HG03025 (cell line): ENCODE measurements at regions not wholly inside any gene's neighbourhood (a gene's known extent, or its start where the extent isn't known, plus 50 kb on each side); places are given as distances from the start of the nearest gene placed in this dataset.

Experiments
- ATAC-seq: cut with Tn5 transposase; IDR thresholded peaks from one replicate; pipeline ENCODE4 v1.9.1; 2021; ENCODE audit warnings: mild to moderate bottlenecking, moderate library complexity; ENCODE audit not compliant: unreplicated experiment, low FRiP score

DNA sequence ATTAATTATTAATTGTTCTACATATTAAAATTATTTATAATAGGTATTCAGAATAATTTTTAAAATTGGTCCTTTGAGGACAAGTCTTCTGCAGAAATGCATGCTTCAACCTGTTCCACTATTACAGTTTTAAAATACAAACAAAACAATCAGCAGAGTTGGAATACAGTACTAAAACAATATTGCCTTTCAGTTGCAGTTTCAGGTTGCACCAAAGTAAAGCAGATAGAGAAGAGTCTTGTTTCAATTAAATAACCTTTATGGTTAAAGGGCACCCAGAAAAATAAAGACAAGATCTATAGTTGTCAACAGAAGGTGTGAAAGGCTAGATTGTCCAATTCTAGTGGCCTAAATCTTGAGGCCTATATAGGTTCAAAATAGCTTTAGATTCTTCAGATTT lies 424.5 kb downstream of the FOXG1 start:
- ATAC-seq: no peak

DNA sequence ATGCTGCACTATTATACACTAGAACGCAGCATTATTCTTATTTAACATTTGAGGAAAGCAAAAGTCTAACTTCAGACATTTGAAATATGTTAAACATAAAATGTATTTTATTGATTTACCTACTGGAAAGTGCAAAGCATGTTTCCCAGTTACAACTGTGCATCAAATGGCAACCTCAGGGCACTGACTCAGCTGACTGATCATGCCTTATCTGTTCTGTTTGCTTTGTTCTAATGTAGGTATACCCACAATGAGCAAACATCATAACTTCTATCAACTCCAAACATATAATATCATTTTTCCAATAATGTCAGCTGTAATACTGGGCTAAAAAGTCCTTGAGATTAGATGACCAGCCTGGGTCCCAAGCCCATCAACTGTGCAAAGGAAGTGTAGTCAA lies 431.0 kb downstream of the FOXG1 start:
- no peak for ATAC-seq

DNA sequence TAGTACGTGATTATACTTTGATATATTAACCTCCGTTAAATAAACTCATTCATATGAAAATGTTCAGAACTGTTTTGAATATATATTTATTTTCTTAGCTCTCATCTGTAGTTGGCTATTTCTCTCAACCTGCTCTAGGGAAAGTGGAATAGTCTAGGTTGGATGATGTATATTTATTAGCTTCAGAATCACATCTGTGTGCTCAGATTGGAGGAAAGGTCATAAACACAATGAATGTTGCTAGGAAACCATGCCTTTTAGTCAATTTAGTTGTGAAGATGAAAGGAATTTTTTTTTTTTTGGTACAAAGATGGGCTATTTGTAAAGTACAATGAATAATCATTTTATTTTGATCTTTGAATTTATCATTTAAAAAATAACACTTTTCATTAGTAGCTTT lies 439.1 kb downstream of the FOXG1 start:
- ATAC-seq: no peak

DNA sequence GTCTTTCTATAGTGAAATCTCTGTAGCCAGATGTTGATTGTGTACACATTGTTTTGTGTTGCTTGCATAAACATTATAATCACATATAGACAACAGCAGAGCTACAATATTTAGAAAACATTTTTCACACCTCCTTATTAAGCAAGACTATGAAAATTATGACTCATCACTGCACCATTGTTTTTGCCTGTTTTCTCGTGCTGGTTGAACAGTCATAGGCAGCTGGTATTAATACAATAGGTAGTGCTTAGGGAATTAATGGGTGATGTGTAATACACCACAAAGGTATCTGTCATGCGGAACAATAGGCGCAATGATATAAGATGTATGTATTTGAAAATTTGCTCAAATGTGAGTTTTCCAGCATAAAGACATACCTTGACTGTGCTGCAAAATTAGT lies 449.3 kb downstream of the FOXG1 start:
- ATAC-seq: no peak

DNA sequence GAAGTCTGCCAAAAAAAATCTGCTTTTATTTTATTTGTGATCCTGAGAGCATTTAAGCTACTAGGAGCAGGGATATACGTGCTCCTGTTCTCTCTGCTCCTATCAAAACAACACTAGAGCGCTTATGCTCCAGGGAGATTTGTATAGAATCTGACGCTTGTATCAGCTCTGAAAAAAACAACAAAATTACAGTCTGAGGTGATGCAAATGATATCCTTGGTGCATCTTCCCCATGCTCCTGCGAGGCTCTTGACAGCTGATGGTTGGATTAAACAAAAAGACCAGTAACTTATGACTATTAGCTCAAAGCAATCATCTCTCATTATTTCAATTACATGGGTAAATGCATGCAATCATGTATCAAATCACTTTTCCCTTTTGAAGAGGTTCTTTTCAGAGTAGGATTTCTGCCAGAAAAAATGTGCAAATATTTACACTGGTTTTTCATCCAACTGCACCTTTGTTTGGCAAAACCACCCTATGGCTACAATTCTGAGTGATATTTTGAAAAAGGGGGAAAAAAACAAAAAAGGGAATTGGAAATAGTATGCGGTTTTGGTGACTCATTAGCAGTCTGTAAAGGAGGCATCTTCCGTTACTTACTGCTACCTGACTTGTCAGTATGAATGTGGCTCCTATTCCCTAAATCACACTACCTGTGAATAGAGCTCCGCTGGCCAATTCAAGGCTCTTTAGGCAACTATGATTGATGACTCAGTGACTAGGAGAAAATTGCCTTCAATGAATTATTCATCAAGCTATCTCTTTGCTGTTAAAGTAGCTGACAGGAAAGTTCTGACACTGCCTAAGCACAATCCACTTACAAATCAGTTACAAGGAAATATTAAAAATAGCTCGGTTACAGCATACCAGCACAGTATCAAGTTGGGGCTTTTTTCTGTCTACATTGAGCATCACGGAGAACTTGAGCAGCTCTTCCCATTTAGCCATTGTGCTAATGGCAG lies 450.0 kb downstream of the FOXG1 start:
- ATAC-seq: no peak

DNA sequence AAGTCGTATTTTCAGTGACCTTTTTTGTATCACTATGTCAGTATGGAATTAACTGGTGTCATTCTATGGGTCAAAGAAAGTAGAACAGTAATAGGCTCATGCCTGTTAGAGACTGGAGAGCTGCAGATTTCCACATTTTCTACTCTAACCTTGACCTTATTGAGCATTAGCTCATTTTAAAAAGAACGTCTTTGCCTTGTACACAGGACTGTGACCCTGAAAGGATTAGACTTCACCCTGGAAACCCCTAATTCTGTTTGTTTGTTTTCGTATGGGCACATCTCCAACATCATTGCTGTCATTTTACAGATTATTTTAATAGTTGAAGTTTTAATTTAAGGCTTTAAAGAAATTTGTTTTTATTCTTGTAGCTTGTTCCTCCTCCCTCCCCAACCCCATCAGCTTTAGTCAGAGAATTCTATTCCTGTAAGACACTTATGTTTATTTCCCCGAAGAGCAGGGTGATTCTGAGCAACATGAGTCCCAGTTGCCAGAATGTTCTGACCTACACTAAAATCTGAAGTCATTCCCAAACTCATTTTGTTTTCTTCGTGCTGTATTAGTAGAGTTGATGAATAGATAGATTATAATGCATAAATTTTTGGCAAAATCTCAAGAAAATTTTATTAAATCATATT lies 451.3 kb downstream of the FOXG1 start:
- no peak for ATAC-seq

DNA sequence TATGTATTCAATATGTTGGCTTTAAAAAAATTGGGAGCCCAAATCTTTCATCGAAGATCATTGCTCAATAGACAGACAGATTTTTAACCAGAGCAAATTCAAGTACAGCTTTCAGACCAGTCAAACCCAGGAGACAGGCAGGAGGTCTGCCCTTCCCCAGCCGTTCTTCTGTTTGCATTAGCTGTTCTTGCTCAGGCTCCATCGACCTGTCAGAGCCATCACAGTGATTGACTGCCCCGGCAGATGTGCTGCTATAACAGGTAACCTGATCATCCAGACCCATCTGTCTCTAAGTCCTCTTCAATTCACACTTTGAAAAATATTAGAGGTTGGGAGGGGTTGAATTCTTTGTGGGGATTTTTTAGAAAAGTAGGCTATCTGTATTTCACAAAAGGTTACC lies 453.5 kb downstream of the FOXG1 start:
- ATAC-seq: no peak

DNA sequence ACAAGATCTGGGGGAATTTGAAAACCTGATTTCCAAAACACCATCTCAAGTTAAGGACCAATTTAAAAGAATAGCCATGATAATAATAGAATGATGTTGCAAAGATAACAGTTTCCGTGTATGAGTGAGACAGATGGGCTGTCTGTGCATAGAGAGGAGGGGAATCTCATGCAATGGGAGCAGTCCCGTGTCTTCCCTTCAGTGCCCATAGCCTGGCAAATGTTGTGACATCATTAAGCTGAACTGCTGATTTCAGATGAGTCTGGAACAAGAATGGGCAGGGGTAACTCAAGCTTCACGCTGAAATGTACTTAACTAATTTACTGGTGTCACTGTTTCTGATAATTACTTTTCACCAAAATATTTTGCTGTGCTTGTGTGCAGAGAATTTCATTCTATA lies 454.0 kb downstream of the FOXG1 start:
- ATAC-seq: no peak

DNA sequence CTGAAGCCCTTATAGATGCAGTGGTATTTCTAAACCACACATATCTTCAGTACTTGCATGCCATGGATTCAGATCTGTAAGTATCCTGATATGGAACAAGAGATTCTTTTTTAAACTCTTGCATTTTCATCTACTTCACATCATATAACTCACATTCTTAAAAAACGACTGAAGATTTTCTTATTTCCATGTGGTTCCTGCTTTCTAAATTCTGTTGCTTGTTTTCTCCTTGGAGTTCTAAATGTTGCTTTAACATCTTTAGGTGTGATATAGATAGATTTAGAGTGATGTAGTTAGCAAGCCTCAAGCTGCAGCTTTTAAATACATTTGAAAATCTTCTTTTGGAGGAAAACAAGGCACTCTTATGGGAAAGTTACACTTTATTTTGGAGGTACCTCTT lies 455.4 kb downstream of the FOXG1 start:
- ATAC-seq: no peak

DNA sequence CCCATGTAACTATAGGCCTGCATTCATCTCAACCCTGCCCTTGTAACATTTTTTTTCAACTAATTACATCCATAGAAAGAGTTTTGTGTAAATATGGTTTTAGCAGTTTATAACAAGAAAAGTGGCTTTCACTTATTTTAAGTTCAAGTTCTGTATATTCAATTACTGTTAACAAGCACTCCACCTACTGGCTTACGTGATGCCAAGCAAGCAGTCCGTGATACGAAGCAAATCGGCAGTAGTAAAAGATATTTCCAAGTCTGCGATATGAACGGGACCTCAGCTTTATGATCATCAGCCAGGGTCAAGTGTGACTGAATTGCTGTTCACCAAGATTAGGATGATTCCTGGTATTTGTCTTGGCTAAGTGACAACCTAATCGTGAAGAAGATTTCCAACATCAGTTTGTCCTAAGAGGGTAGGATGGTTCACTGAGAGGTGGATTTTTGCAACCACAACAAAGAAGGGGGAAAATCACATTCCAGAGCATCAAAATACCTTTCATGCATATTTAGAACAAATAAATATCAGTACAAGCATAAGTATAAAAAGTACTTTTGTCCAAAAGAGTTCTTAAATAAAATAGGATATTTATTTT lies 456.2 kb downstream of the FOXG1 start:
- no peak for ATAC-seq

DNA sequence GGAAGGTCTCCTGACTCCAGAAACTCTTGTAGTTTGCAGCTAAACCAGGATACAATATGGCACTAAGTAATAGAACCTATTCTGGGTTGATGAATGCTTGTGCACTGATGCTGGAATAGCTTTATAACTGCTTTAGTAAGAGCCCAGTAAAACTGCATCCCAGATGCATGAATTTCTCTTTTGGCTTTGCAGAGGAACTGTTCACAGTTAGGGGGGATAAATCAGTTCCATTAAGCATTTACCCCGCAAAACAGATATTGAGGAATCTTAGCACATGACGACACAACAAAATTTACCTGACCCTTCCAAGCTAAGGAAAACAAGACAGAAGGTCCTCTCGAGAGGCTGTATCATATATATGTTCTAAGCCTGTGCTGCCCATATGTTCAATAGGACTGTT lies 457.4 kb downstream of the FOXG1 start:
- ATAC-seq: no peak

DNA sequence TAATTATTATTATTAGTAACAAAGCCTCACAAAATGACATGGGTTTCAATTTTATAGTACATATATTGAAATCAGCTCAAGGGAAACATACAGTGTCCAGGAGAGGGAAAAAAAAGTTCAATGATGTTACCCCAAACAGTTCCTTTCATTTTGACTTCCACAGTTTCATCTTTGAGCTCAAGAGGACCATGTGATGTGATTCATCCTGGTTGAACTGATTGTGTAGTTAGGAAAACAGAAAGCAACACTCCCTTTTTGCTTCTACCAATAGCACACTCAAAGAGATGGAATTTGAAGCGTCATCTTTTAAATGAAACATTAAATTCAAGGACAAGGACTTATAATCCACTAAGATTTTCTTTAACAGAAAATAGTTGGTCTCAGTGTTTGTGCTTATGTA lies 461.0 kb downstream of the FOXG1 start:
- ATAC-seq: no peak

DNA sequence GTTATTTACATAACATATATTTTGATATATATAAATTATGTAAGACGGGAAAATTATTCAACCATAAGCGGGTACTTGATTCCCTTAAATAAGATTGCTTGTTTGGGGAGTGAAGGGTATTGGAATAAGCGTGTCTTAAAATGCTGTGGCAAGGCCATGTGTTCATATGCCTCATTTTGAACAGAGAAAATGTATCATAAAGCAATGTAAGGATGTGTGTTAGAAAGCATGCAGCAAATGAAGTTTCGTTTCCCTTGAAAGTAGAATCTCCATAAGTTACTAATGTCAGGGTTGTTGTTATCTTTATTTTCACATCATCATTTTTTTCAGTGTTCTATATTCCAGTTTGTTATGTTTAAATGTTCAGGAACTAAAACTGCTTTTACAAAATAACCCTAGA lies 465.6 kb downstream of the FOXG1 start:
- ATAC-seq: no peak

DNA sequence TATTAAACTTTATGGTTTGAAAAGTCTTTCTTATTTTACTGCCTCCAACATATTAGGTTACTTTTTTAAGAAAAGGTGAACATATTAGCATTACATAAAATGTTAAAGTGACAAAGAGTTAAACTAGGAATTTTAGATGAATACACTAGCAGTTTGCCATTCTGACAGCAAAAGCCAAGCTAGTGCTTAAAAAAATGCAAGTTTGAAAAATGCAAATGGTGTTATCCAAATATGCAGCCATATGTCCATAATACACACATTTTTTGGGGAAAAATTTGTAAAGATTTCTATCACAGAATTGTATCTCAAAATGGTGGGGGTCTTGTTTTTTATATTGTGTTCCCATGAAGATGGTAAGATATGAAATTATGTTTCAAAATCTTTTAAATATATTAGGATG lies 466.1 kb downstream of the FOXG1 start:
- ATAC-seq: no peak

DNA sequence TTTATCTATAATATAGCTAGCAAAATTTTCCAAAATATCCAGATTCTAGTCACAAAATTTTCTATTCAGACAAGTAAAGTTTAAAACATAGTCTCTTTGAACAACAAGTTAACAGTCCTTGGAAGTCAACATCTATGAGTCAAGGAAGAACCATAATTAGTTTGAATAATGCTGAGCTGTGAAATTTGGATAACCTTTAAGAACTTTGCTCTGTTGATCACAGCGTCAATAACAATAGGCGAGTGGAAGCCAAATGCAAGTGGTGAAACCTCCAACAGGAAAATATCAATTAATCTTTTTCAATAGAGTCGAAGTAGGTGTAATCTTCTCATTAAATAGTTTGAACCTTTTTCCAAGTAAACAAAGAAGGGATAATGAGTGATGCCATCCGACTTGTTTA lies 466.6 kb downstream of the FOXG1 start:
- no peak for ATAC-seq

DNA sequence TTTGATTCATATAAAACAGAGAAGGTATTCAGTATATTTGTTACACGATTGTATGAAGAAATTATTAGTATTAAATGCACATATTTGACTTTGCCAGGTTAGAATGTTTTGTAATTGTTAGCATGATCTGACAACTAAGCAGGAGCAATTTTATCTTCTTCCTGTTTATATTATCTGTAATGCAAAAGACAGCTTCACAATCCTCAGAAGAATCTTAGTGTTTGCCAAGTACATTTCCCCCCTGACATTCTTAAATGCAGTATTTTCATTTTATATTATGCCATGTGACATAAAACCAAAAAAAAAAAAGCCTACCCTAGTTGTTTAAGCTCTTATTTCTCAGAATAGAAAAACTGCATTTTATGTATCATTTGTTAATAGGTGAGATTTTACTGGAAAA lies 469.4 kb downstream of the FOXG1 start:
- no peak for ATAC-seq

DNA sequence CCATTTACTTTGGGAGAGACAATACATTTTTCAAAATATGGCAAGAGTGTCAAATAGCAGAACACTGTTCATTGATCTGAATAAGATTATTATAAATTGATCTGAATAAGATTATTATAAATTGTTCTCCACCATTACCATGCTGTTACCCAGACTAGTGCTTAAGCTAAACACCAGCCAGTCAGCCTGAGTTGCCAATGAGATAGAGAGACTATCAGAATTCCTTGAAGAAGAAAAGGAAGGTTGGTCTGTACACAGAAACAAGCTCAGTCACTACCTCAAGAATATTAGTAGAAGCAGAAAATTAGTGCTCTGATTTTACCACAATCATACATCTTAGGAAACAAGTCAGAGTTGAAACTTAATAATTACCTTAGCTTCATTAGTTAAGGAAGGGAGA lies 469.8 kb downstream of the FOXG1 start:
- ATAC-seq: no peak

DNA sequence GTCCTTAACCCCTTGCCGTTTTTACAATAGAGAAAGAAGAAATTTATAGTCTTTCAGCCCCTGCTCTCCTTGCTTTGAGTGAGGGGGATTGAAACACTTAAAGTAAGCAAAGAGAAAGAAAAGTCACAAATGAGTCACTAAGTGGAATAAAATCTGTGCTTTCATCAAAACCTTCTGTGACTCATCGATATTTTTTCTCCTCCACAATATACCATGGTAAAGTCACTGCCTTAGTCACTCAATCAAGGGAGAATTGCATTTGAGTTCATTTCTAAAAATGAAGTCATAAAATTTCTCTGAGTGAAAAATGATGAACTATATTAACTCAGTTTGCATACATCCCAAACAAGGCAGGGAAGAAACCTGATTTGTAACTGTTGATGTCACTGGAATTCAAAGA lies 470.3 kb downstream of the FOXG1 start:
- ATAC-seq: no peak

DNA sequence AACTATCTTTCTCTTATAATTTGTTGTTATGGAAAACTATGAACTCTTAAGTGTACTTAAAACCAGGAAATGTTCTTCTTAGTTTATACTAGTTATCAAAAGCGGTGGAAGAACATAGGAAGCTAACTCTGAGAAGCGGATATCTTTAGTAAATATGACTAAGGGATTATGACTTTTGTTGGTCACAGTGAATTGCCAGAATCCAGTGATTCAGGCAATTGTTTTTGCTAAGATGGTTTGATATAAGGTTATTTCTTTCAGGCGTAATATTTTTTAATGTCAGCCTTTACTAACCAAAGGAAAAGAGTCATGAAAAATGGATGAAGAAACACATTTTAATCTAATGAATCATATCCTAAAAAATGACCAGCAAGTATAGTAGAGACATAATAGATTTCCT lies 473.5 kb downstream of the FOXG1 start:
- no peak for ATAC-seq

DNA sequence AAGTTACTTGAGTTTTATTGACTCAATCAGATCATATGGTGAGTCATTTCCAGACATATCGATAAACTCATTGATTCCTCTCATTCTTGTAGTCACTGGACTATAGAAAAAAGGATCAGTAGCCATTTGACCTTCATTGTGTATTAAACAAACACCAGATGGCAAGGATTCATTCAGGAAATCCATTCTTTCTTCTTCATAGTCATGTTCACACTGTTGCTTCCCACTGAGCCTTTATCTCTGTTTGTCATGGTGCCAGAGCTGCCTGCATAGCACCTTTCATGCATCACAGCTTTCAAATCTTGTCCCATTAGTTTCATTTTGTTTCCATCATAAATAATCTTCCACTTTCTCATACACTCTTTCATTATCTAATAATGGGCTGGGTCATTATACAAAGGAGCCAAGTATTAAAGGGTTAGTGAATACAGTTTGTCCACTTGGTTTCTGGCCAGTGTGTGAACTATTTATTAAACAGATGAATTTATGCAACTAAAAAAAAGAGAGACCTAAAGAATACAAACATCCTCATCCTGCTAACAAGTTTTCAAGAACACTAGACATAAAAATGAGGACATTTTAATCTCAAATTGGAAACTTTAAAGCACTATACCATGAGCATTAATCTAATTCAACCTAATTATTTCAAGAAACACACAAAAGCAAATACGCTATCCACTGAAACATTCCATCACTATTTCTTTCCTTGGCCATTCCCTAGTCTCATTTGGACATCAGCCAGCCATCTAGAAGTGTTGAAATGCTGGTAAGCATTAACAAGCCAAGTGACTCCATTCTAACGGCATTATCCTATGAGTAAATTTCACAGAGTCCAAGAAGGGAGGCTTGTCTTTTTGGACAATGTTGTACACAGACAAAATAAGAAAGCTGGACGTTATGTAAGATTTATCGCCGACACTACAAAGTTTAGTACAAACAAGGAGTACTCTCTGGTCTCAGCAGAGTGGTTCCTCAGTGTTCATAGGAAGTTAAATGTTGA lies 476.5 kb downstream of the FOXG1 start:
- no peak for ATAC-seq

DNA sequence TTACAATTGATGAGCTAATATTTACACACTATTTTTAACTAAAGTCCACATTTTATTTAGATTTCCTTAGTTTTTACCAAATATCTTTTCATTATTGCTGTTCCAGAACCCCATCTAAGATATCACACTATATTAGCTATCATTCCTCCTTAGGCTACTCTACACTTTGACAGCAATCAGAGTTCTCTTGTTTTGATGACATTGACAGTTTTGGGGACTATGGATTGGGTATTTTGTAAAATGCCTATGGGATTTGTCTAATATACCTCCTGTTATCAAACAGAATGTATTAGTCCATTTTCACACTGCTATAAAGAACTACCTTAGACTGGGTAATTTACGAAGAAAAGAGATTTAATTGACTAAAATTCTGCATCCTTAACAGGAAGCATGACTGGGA lies 489.1 kb downstream of the FOXG1 start:
- ATAC-seq: no peak
